HG02623 (cell line): ENCODE measurements at regions not wholly inside any gene's neighbourhood (a gene's known extent, or its start where the extent isn't known, plus 50 kb on each side); places are given as distances from the start of the nearest gene placed in this dataset.
A peak's percentile ranks its signal among the peaks of the same experiment; 100 is the strongest.
"Not testable (repeated sequence)": the region's sequence is repeated elsewhere in the genome, so short reads cannot be mapped to it uniquely, and the experiment has no call there.

Source experiments
- ATAC-seq: cut with Tn5 transposase; IDR thresholded peaks from one replicate; pipeline ENCODE4 v1.9.1; 2021; ENCODE audit warnings: moderate library complexity; ENCODE audit not compliant: unreplicated experiment

GRCh38 chr14:22266683-22267082 is 322.3 kb downstream of the DAD1 start:
- ATAC-seq: no peak

GRCh38 chr14:22266142-22266442 is 322.9 kb downstream of the DAD1 start:
- ATAC-seq: no peak

GRCh38 chr14:22265319-22266141 is 323.5 kb downstream of the DAD1 start:
- ATAC-seq: no peak

GRCh38 chr14:22264759-22265158 is 324.3 kb downstream of the DAD1 start:
- ATAC-seq: no peak

- ATAC-seq: no peak
Observed at GRCh38 chr14:22263961-22264360, 325.1 kb downstream of the DAD1 start.

- ATAC-seq: no peak
Observed at GRCh38 chr14:22262881-22263280, 326.1 kb downstream of the DAD1 start.

- no peak for ATAC-seq
Observed at GRCh38 chr14:22255017-22255950, 333.7 kb downstream of the DAD1 start.

- no peak for ATAC-seq
Observed at GRCh38 chr14:22252686-22253085, 336.3 kb downstream of the DAD1 start.

GRCh38 chr14:22251090-22251489 is 337.9 kb downstream of the DAD1 start:
- no peak for ATAC-seq

GRCh38 chr14:22249770-22250169 is 339.3 kb downstream of the DAD1 start:
- ATAC-seq: no peak

- ATAC-seq: no peak
Observed at GRCh38 chr14:22243971-22244581, 344.9 kb downstream of the DAD1 start.

- not testable (repeated sequence) for ATAC-seq
Observed at GRCh38 chr14:22238320-22238719, 350.7 kb downstream of the DAD1 start.

- ATAC-seq: no peak
Observed at GRCh38 chr14:22233377-22233776, 355.6 kb downstream of the DAD1 start.

GRCh38 chr14:22232933-22233332 is 356.1 kb downstream of the DAD1 start:
- no peak for ATAC-seq

- no peak for ATAC-seq
Observed at GRCh38 chr14:22232486-22232885, 356.5 kb downstream of the DAD1 start.

- ATAC-seq: peak; percentile 43
Observed at GRCh38 chr14:22231018-22231417, 358.0 kb downstream of the DAD1 start.

- no peak for ATAC-seq
Observed at GRCh38 chr14:22230517-22230916, 358.5 kb downstream of the DAD1 start.

- no peak for ATAC-seq
Observed at GRCh38 chr14:22227084-22227483, 361.9 kb downstream of the DAD1 start.

- no peak for ATAC-seq
Observed at GRCh38 chr14:22226381-22226780, 362.6 kb downstream of the DAD1 start.

- ATAC-seq: no peak
Observed at GRCh38 chr14:22225516-22226140, 363.4 kb downstream of the DAD1 start.

GRCh38 chr14:22221508-22221907 is 367.5 kb downstream of the DAD1 start:
- ATAC-seq: no peak
